Gastrocnemius medialis (tissue), 4 donors: ENCODE measurements at regions not wholly inside any gene's neighbourhood (a gene's known extent, or its start where the extent isn't known, plus 50 kb on each side); places are given as distances from the start of the nearest gene placed in this dataset.

Source experiments
- ATAC-seq, 2 donors: fragments of 150-250 bp; one replicate each; pipeline ENCODE4 v1.9.1; 2016
- DNase-seq, 2 donors: peaks; one replicate each; pipeline ENCODE4 v3.0.0-alpha.2; 2019
- H3K27ac ChIP-seq, 4 donors: fragments of 200-600 bp; sonication (generic); 1 replicate in 1 of 4; 2 replicates in 3 of 4; pipeline ENCODE4 v1.5.1; 2016 to 2018; ENCODE audit warnings: mild to moderate bottlenecking in 2 of 4, moderate library complexity in 1 of 4
- H3K27me3 ChIP-seq, 3 donors: fragments of 200-600 bp; sonication (generic) in 2 of 3; 1 replicate in 1 of 3; 2 replicates in 2 of 3; pipeline versions ENCODE4 v1.5.1 to v1.6.0; 2016 to 2019; ENCODE audit warnings: mild to moderate bottlenecking in 1 of 3, moderate library complexity in 1 of 3
- H3K36me3 ChIP-seq, 2 donors: fragments of 200-600 bp; sonication (generic) in 1 of 2; one replicate each; pipeline ENCODE4 v1.5.1; 2017 to 2018
- H3K4me1 ChIP-seq, 2 donors: fragments of 200-600 bp; sonication (generic) in 1 of 2; one replicate each; pipeline ENCODE4 v1.5.1; 2016 to 2017; ENCODE audit warnings: mild to moderate bottlenecking in 2 of 2
- H3K4me3 ChIP-seq, 4 donors: fragments of 200-600 bp; sonication (generic) in 3 of 4; 1 replicate in 1 of 4; 2 replicates in 3 of 4; pipeline ENCODE4 v1.5.1; 2016 to 2019; ENCODE audit warnings: mild to moderate bottlenecking in 2 of 4
- H3K9me3 ChIP-seq, 3 donors: fragments of 200-600 bp; sonication (generic) in 2 of 3; 1 replicate in 1 of 3; 2 replicates in 2 of 3; pipeline ENCODE4 v1.5.1; 2016 to 2019
- CTCF ChIP-seq, 5 experiments: fragments of 450-650 bp in 3 of 5; fragments of 200-600 bp in 2 of 5; sonication (generic) in 2 of 5; IDR thresholded peaks in 4 of 5; conservative IDR thresholded peaks in 1 of 5; 1 replicate in 4 of 5; 2 replicates in 1 of 5; pipeline ENCODE4 v1.5.1; 2016 to 2019; ENCODE audit warnings: antibody characterized with exemption in 5 of 5, mild to moderate bottlenecking in 3 of 5, moderate library complexity in 3 of 5
- POLR2A ChIP-seq, 2 donors: fragments of 450-650 bp; IDR thresholded peaks; one replicate each; pipeline ENCODE4 v1.6.1; 2017; ENCODE audit warnings: antibody characterized with exemption in 2 of 2, mild to moderate bottlenecking in 2 of 2, moderate library complexity in 2 of 2
- in situ Hi-C, 4 donors: fragments of 200-750 bp; cut with MboI; loops; one replicate each; pipeline versions ENCODE4 v1.15.0 to v1.8.0; 2017; ENCODE audit warnings: low sequenced_read_pairs in 4 of 4
- intact Hi-C: fragments of 100-400 bp; cut with DNase I; formaldehyde crosslinking; loops from one replicate; pipeline ENCODE4 v1.15.1; 2023; ENCODE audit warnings: low total_unique reads

DNA sequence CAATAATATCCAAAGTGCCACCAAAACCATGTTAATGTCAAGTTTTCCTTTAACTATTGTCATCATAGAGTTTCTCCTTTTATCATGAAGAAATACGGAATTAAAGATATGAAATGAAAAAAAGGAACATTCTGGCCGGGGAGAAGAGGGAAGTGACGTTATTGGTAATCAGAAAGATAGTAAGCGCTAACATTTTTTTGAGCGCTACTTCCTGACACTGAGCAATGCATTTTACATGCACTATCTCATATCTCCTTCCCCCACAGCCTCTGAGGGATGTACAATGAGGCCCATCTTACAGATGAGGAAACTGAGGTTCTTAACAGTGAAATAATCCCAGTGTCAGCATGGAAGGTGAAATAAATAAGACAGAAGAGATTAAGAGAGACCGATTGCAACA lies 410.9 kb downstream of the SOX9 start:
- Histone ChIP-seq H3K27ac (no peak overlapping the region), H3K9me3 (no peaks in the 10 kb centered on the region), H3K4me1 (no peaks in the 10 kb centered on the region), H3K36me3 (no peaks in the 10 kb centered on the region), H3K27me3 (no peaks in the 10 kb centered on the region), H3K4me3 (no peak overlapping the region)
- intact Hi-C loops = no loop called here
- in situ Hi-C loops = loop anchor here in 2 of 4 donors (10.0 to 25.0 kb wide), 3 partner anchors 1069 to 1897 kb away; no protein-coding TSS in a partner anchor
- no peak for TF ChIP-seq POLR2A (IDR thresholded peaks at IDR 0.05)
- no peak for TF ChIP-seq CTCF (IDR thresholded peaks at IDR 0.05 in 4 of 5, conservative IDR thresholded peaks at IDR 0.05 in 1 of 5)
- no peak for ATAC-seq
- DNase-seq = no peak

DNA sequence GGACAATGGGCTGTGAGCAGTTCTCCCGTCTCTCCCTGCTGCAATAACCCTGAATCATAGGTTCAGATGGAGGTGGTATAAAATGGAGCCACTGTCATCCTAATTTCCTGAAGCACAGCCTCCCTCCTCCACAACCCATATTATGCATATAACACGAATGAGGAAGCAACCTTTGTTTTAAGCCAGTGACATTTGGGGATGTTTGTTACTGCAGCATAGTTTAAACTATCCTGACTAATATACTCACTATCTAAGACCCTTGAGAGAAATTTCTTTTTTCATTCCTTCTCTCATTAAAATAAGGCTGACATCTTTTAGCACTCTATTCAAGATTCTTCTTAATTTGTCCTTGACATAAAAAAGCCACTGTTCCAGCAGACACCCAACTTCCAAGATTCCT lies 413.4 kb downstream of the SOX9 start:
- no peak overlapping the region for H3K4me3 ChIP-seq
- no peaks in the 10 kb centered on the region for H3K27me3 ChIP-seq
- H3K36me3 ChIP-seq = no peaks in the 10 kb centered on the region
- no peak overlapping the region for H3K27ac ChIP-seq
- H3K9me3 ChIP-seq = no peaks in the 10 kb centered on the region
- DNase-seq (no peak), ATAC-seq (no peak)
- intact Hi-C loops = no loop called here
- in situ Hi-C loops = loop anchor here in 2 of 4 donors (10.0 to 25.0 kb wide), 3 partner anchors 1072 to 1899 kb away; no protein-coding TSS in a partner anchor
- TF ChIP-seq POLR2A (IDR thresholded peaks at IDR 0.05) (no peak), CTCF (IDR thresholded peaks at IDR 0.05 in 4 of 5, conservative IDR thresholded peaks at IDR 0.05 in 1 of 5) (no peak)
- no peaks in the 10 kb centered on the region for H3K4me1 ChIP-seq

DNA sequence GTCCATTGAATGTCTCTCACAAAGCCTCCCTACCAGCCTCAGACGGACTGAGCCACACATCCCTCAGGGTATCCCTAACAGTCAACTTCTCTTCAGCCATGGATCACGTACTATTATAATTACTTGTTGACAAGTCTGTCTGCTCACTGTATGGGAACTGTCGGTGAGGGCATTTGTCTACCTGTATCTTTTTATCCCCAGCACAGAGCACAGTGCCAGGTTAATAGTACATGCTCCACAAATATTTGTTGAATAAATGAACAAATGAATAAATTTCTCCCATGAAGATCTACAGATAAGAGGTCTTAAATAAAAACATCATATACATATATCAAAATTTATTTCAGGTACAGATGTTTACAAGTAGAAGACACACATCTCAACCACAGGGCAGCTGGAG lies 414.0 kb downstream of the SOX9 start:
- no peak for ATAC-seq
- H3K27ac ChIP-seq = no peak overlapping the region
- H3K27me3 ChIP-seq = no peaks in the 10 kb centered on the region
- no peak overlapping the region for H3K4me3 ChIP-seq
- intact Hi-C loops = no loop called here
- in situ Hi-C loops = loop anchor here in 2 of 4 donors (10.0 to 25.0 kb wide), 3 partner anchors 1072 to 1900 kb away; no protein-coding TSS in a partner anchor
- TF ChIP-seq POLR2A (IDR thresholded peaks at IDR 0.05) (no peak), CTCF (IDR thresholded peaks at IDR 0.05 in 4 of 5, conservative IDR thresholded peaks at IDR 0.05 in 1 of 5) (no peak)
- no peaks in the 10 kb centered on the region for H3K4me1 ChIP-seq
- H3K36me3 ChIP-seq = no peaks in the 10 kb centered on the region
- DNase-seq = no peak
- no peaks in the 10 kb centered on the region for H3K9me3 ChIP-seq

- DNase-seq = no peak
- Histone ChIP-seq H3K4me1 (no peaks in the 10 kb centered on the region), H3K27ac (no peak overlapping the region), H3K27me3 (no peaks in the 10 kb centered on the region), H3K4me3 (no peak overlapping the region), H3K9me3 (no peaks in the 10 kb centered on the region), H3K36me3 (no peaks in the 10 kb centered on the region)
- no peak for ATAC-seq
- in situ Hi-C loops = loop anchor here in 2 of 4 donors (10.0 to 25.0 kb wide), 3 partner anchors 1073 to 1901 kb away; no protein-coding TSS in a partner anchor
- intact Hi-C loops = no loop called here
- no peak for TF ChIP-seq POLR2A (IDR thresholded peaks at IDR 0.05)
- no peak for TF ChIP-seq CTCF (IDR thresholded peaks at IDR 0.05 in 4 of 5, conservative IDR thresholded peaks at IDR 0.05 in 1 of 5)
These were observed 414.5 kb downstream of the SOX9 start for GRCh38 chr17:72535346-72535745.

GRCh38 chr17:72535779-72536178 lies 415.0 kb downstream of the SOX9 start:
- H3K27me3 ChIP-seq = no peaks in the 10 kb centered on the region
- intact Hi-C loops (no loop called here), in situ Hi-C loops (loop anchor here in 2 of 4 donors (10.0 to 25.0 kb wide), 3 partner anchors 1073 to 1901 kb away; no protein-coding TSS in a partner anchor)
- H3K4me3 ChIP-seq = no peak overlapping the region
- no peak for DNase-seq
- TF ChIP-seq POLR2A (IDR thresholded peaks at IDR 0.05) = no peak
- no peak for TF ChIP-seq CTCF (IDR thresholded peaks at IDR 0.05 in 4 of 5, conservative IDR thresholded peaks at IDR 0.05 in 1 of 5)
- no peaks in the 10 kb centered on the region for H3K9me3 ChIP-seq
- H3K36me3 ChIP-seq = no peaks in the 10 kb centered on the region
- ATAC-seq = no peak
- H3K27ac ChIP-seq = no peak overlapping the region
- H3K4me1 ChIP-seq = peaks cover 0 to 3% of the 10 kb centered on the region in 2 donors
